ENCODE measurements at regions not wholly inside any gene's neighbourhood (a gene's known extent, or its start where the extent isn't known, plus 50 kb on each side); places are given as distances from the start of the nearest gene placed in this dataset.

GRCh38 chr1:84750110-84750730 lies 60.0 kb upstream of the SSX2IP start:
- no peaks in the 10 kb centered on the region for H3K36me3 ChIP-seq (ENCODE audit: control insufficient read depth, insufficient read depth, low read length)
- H3K4me3 ChIP-seq (ENCODE audit: low read depth, low read length) = no peak overlapping the region
- H2AFZ ChIP-seq = no peak overlapping the region
- no peak overlapping the region for H3K27ac ChIP-seq
- H3K79me2 ChIP-seq = no peaks in the 10 kb centered on the region
- no peak overlapping the region for H3K4me2 ChIP-seq (ENCODE audit: low read length)
- no peak for TF ChIP-seq CTCF (IDR thresholded peaks at IDR 0.05)
- H3K9ac ChIP-seq = no peak overlapping the region
- H3K4me1 ChIP-seq = no peaks in the 10 kb centered on the region
- no peaks in the 10 kb centered on the region for H3K9me3 ChIP-seq (ENCODE audit: control insufficient read depth, low read length)
- no peaks in the 10 kb centered on the region for H3K27me3 ChIP-seq (ENCODE audit: control insufficient read depth, insufficient read depth, low read length)

DNA sequence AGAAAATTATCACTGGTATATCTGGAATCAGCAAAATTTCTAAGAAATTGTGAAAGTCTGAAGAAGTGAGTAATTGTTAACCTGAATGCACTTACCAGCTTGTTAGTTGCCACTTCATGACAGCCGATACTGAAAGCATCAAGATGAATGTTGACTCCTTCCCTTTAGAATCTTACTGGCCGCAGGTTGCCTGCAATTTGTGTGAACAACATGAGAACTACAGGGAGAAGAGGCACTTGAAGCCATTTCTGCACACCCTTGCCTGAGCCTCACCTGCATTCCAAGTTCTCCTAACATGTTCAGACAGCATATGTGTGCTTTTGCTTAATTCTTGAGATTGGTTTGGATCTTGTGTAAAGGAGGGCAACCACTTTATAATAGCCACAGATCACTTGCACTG lies 59.2 kb upstream of the SSX2IP start:
- no peaks in the 10 kb centered on the region for H3K36me3 ChIP-seq (ENCODE audit: control insufficient read depth, insufficient read depth, low read length)
- H3K4me2 ChIP-seq (ENCODE audit: low read length) = no peak overlapping the region
- H3K9ac ChIP-seq = no peak overlapping the region
- H2AFZ ChIP-seq = no peak overlapping the region
- no peak overlapping the region for H3K27ac ChIP-seq
- no peaks in the 10 kb centered on the region for H3K79me2 ChIP-seq
- no peak for TF ChIP-seq CTCF (IDR thresholded peaks at IDR 0.05)
- H3K4me1 ChIP-seq = no peaks in the 10 kb centered on the region
- no peaks in the 10 kb centered on the region for H3K9me3 ChIP-seq (ENCODE audit: control insufficient read depth, low read length)
- no peaks in the 10 kb centered on the region for H3K27me3 ChIP-seq (ENCODE audit: control insufficient read depth, insufficient read depth, low read length)
- H3K4me3 ChIP-seq (ENCODE audit: low read depth, low read length) = no peak overlapping the region

- no peak for TF ChIP-seq CTCF (IDR thresholded peaks at IDR 0.05)
- H3K4me1 ChIP-seq = no peaks in the 10 kb centered on the region
- no peaks in the 10 kb centered on the region for H3K79me2 ChIP-seq
- no peaks in the 10 kb centered on the region for H3K27me3 ChIP-seq (ENCODE audit: control insufficient read depth, insufficient read depth, low read length)
- H3K4me2 ChIP-seq (ENCODE audit: low read length) = no peak overlapping the region
- H3K9ac ChIP-seq = no peak overlapping the region
- H3K9me3 ChIP-seq (ENCODE audit: control insufficient read depth, low read length) = no peaks in the 10 kb centered on the region
- no peaks in the 10 kb centered on the region for H3K36me3 ChIP-seq (ENCODE audit: control insufficient read depth, insufficient read depth, low read length)
- no peak overlapping the region for H3K27ac ChIP-seq
- no peak overlapping the region for H2AFZ ChIP-seq
- no peak overlapping the region for H3K4me3 ChIP-seq (ENCODE audit: low read depth, low read length)
Observed at GRCh38 chr1:84748364-84748763, 58.1 kb upstream of the SSX2IP start.

GRCh38 chr1:84745857-84746256 lies 55.6 kb upstream of the SSX2IP start:
- Histone ChIP-seq H3K36me3 (ENCODE audit: control insufficient read depth, insufficient read depth, low read length) (no peaks in the 10 kb centered on the region), H3K27me3 (ENCODE audit: control insufficient read depth, insufficient read depth, low read length) (no peaks in the 10 kb centered on the region), H2AFZ (no peak overlapping the region), H3K9me3 (ENCODE audit: control insufficient read depth, low read length) (no peaks in the 10 kb centered on the region), H3K9ac (no peak overlapping the region), H3K4me2 (ENCODE audit: low read length) (no peak overlapping the region), H3K79me2 (no peaks in the 10 kb centered on the region), H3K4me3 (ENCODE audit: low read depth, low read length) (no peak overlapping the region), H3K27ac (no peak overlapping the region), H3K4me1 (no peaks in the 10 kb centered on the region)
- no peak for TF ChIP-seq CTCF (IDR thresholded peaks at IDR 0.05)

DNA sequence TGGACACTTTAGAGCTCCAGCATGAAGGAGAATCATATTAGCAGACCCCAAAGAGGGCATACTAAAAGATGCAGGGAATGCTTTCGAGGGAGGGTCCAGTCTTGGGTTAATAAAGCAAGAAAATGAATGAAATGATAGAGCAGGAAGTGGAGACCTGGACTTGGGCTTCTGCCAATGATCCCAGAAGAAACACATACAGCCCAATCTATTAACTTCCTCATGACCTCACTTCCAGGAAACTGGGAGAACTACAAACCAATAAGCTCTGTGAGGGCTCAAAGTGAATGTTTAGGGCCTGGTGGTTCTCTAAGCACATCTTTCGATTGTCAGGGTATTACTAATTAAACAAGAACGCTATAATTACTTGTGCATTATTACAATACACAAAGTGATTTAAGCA lies 53.6 kb upstream of the SSX2IP start:
- Histone ChIP-seq H3K27me3 (ENCODE audit: control insufficient read depth, insufficient read depth, low read length) (no peaks in the 10 kb centered on the region), H2AFZ (no peak overlapping the region), H3K27ac (no peak overlapping the region), H3K9ac (no peak overlapping the region), H3K4me1 (no peaks in the 10 kb centered on the region), H3K79me2 (no peaks in the 10 kb centered on the region), H3K9me3 (ENCODE audit: control insufficient read depth, low read length) (no peaks in the 10 kb centered on the region), H3K4me2 (ENCODE audit: low read length) (no peak overlapping the region), H3K4me3 (ENCODE audit: low read depth, low read length) (no peak overlapping the region), H3K36me3 (ENCODE audit: control insufficient read depth, insufficient read depth, low read length) (no peaks in the 10 kb centered on the region)
- no peak for TF ChIP-seq CTCF (IDR thresholded peaks at IDR 0.05)

Measured in parathyroid adenoma (tissue), 2 donors.